Neuronal stem cell (in vitro differentiated cells): ENCODE measurements at regions not wholly inside any gene's neighbourhood (a gene's known extent, or its start where the extent isn't known, plus 50 kb on each side); places are given as distances from the start of the nearest gene placed in this dataset.
A peak's percentile ranks its signal among the peaks of the same experiment; 100 is the strongest.

Source experiments
- DNase-seq: peaks from one replicate; pipeline ENCODE4 v3.0.0-alpha.2; 2013; ENCODE audit warnings: low spot score
- H2AFZ ChIP-seq: one replicate; pipeline ENCODE4 v1.6.1; 2013; ENCODE audit warnings: mild to moderate bottlenecking, low read length, inconsistent platforms
- H2AK5ac ChIP-seq: 2 replicates; pipeline ENCODE4 v1.6.1; 2013; ENCODE audit warnings: low read depth, mild to moderate bottlenecking, inconsistent platforms, low read length, moderate library complexity, mixed read lengths
- H2BK120ac ChIP-seq: 2 replicates; pipeline ENCODE4 v1.6.1; 2013; ENCODE audit warnings: low read depth, mild to moderate bottlenecking, inconsistent platforms, low read length, moderate library complexity, mixed read lengths
- H2BK12ac ChIP-seq: one replicate; pipeline ENCODE4 v1.6.1; 2013; ENCODE audit warnings: low read length, inconsistent platforms
- H2BK15ac ChIP-seq: 2 replicates; pipeline ENCODE4 v1.6.1; 2013; ENCODE audit warnings: mild to moderate bottlenecking, low read length, inconsistent platforms, mixed read lengths
- H2BK5ac ChIP-seq: one replicate; pipeline ENCODE4 v1.6.1; 2013; ENCODE audit warnings: inconsistent platforms, mild to moderate bottlenecking, low read length, moderate library complexity
- H3K14ac ChIP-seq: one replicate; pipeline ENCODE4 v1.6.1; 2013; ENCODE audit warnings: low read length, inconsistent platforms
- H3K18ac ChIP-seq: 2 replicates; pipeline ENCODE4 v1.6.1; 2013; ENCODE audit warnings: low read length, inconsistent platforms
- H3K23ac ChIP-seq: 2 replicates; pipeline ENCODE4 v1.6.1; 2013; ENCODE audit warnings: low read depth, mild to moderate bottlenecking, mixed read lengths, low read length, inconsistent platforms; ENCODE audit not compliant: poor library complexity
- H3K27ac ChIP-seq: replicated peaks from 3 replicates; pipeline ENCODE4 v1.5.1; 2013; ENCODE audit warnings: low read length, inconsistent platforms
- H3K27me3 ChIP-seq, 3 experiments: 2 replicates each; pipeline ENCODE4 v1.6.1; 2013; ENCODE audit warnings: low read length in 3 of 3, mild to moderate bottlenecking in 2 of 3, inconsistent platforms in 1 of 3, low read depth in 1 of 3, mixed read lengths in 1 of 3, moderate library complexity in 1 of 3; ENCODE audit not compliant: control insufficient read depth in 3 of 3, insufficient read depth in 3 of 3
- H3K36me3 ChIP-seq, 2 donors: replicated peaks in 1 of 2; 2 replicates each; pipeline ENCODE4 v1.6.1; 2013; ENCODE audit warnings: low read length in 2 of 2; ENCODE audit not compliant: control insufficient read depth in 2 of 2, insufficient read depth in 2 of 2
- H3K4ac ChIP-seq: 2 replicates; pipeline ENCODE4 v1.6.1; 2013; ENCODE audit warnings: inconsistent platforms, mild to moderate bottlenecking, low read length, moderate library complexity
- H3K4me1 ChIP-seq, 2 donors: 1 replicate in 1 of 2; 2 replicates in 1 of 2; pipeline ENCODE4 v1.6.1; 2013; ENCODE audit warnings: low read length in 2 of 2, low read depth in 1 of 2; ENCODE audit not compliant: control insufficient read depth in 2 of 2, insufficient read depth in 1 of 2
- H3K4me2 ChIP-seq: one replicate; pipeline ENCODE4 v1.6.1; 2013; ENCODE audit warnings: mild to moderate bottlenecking, low read length, inconsistent platforms; ENCODE audit not compliant: insufficient read depth, poor library complexity, severe bottlenecking
- H3K4me3 ChIP-seq, 2 donors: 2 replicates each; pipeline ENCODE4 v1.5.1; 2013; ENCODE audit warnings: low read length in 2 of 2, mild to moderate bottlenecking in 2 of 2, inconsistent platforms in 1 of 2, moderate library complexity in 1 of 2
- H3K79me1 ChIP-seq: one replicate; pipeline ENCODE4 v1.6.1; 2013; ENCODE audit warnings: low read depth, mild to moderate bottlenecking, inconsistent platforms, low read length, moderate library complexity
- H3K9ac ChIP-seq: one replicate; pipeline ENCODE4 v1.6.1; 2013; ENCODE audit warnings: mild to moderate bottlenecking, low read depth, low read length, inconsistent platforms; ENCODE audit not compliant: poor library complexity
- H3K9me3 ChIP-seq, 2 donors: replicated peaks in 1 of 2; 2 replicates each; pipeline versions ENCODE3 to v1.6.1; 2013; ENCODE audit warnings: low read length in 2 of 2, mild to moderate bottlenecking in 2 of 2, inconsistent platforms in 1 of 2, low read depth in 1 of 2, mixed read lengths in 1 of 2, moderate library complexity in 1 of 2; ENCODE audit not compliant: control insufficient read depth in 2 of 2, insufficient read depth in 1 of 2
- H4K8ac ChIP-seq: one replicate; pipeline ENCODE4 v1.6.1; 2013; ENCODE audit warnings: low read depth, mild to moderate bottlenecking, inconsistent platforms, low read length, moderate library complexity
- H4K91ac ChIP-seq: one replicate; pipeline ENCODE4 v1.6.1; 2013; ENCODE audit warnings: low read length, low read depth, mild to moderate bottlenecking, inconsistent platforms; ENCODE audit not compliant: poor library complexity
- WGBS, 2 donors: extraction: QIAGEN DNeasy Blood & Tissue Kit; methylation state at CpG; one replicate each; pipeline ENCODE4 v1.1.7; 2013; ENCODE audit warnings: missing lambda C conversion rate in 2 of 2, mixed read lengths in 1 of 2; ENCODE audit not compliant: insufficient read length in 2 of 2, insufficient replicate concordance in 1 of 2; ENCODE audit errors: extremely low coverage in 2 of 2; 5-methylcytosine and 5-hydroxymethylcytosine counted together

- H4K8ac ChIP-seq, result no peak overlapping the region
- H3K4me1 ChIP-seq, result no peaks in the 10 kb centered on the region
- H2BK5ac ChIP-seq, result no peak overlapping the region
- no peak overlapping the region for H3K4me3 ChIP-seq
- H3K14ac ChIP-seq, result no peak overlapping the region
- H3K18ac ChIP-seq, result no peak overlapping the region
- no peak overlapping the region for H3K27ac ChIP-seq
- no peaks in the 10 kb centered on the region for H3K27me3 ChIP-seq
- H3K4me2 ChIP-seq, result no peak overlapping the region
- H3K9ac ChIP-seq, result no peak overlapping the region
- no peaks in the 10 kb centered on the region for H3K79me1 ChIP-seq
- no peak for DNase-seq
- H3K36me3 ChIP-seq, result no peaks in the 10 kb centered on the region
- WGBS, 2 donors, result no CpG with 5 or more reads among the region's 9 CpGs
- H2AK5ac ChIP-seq, result no peak overlapping the region
- no peak overlapping the region for H3K23ac ChIP-seq
- no peak overlapping the region for H2BK12ac ChIP-seq
- no peak overlapping the region for H3K4ac ChIP-seq
- no peak overlapping the region for H2BK15ac ChIP-seq
- H3K9me3 ChIP-seq, result no peaks in the 10 kb centered on the region
- no peak overlapping the region for H4K91ac ChIP-seq
- no peak overlapping the region for H2AFZ ChIP-seq
- H2BK120ac ChIP-seq, result no peak overlapping the region
Observed at GRCh38 chr7:131034166-131034881, 293.4 kb upstream of the MKLN1 start.

GRCh38 chr7:131035088-131035770 lies 292.4 kb upstream of the MKLN1 start:
- H3K23ac ChIP-seq, result no peak overlapping the region
- H3K4ac ChIP-seq, result no peak overlapping the region
- no peak overlapping the region for H4K8ac ChIP-seq
- no peak overlapping the region for H2AK5ac ChIP-seq
- no peak overlapping the region for H2BK12ac ChIP-seq
- no peaks in the 10 kb centered on the region for H3K4me1 ChIP-seq
- H3K9ac ChIP-seq, result no peak overlapping the region
- WGBS, 2 donors, result no CpG with 5 or more reads among the region's 8 CpGs
- H3K18ac ChIP-seq, result no peak overlapping the region
- H2BK5ac ChIP-seq, result no peak overlapping the region
- H3K36me3 ChIP-seq, result no peaks in the 10 kb centered on the region
- H3K9me3 ChIP-seq, result no peaks in the 10 kb centered on the region
- H2BK120ac ChIP-seq, result no peak overlapping the region
- DNase-seq, result no peak
- H3K14ac ChIP-seq, result no peak overlapping the region
- H4K91ac ChIP-seq, result no peak overlapping the region
- H3K27ac ChIP-seq, result no peak overlapping the region
- H3K27me3 ChIP-seq, result no peaks in the 10 kb centered on the region
- no peaks in the 10 kb centered on the region for H3K79me1 ChIP-seq
- H3K4me2 ChIP-seq, result no peak overlapping the region
- no peak overlapping the region for H2BK15ac ChIP-seq
- no peak overlapping the region for H3K4me3 ChIP-seq
- H2AFZ ChIP-seq, result no peak overlapping the region

DNA sequence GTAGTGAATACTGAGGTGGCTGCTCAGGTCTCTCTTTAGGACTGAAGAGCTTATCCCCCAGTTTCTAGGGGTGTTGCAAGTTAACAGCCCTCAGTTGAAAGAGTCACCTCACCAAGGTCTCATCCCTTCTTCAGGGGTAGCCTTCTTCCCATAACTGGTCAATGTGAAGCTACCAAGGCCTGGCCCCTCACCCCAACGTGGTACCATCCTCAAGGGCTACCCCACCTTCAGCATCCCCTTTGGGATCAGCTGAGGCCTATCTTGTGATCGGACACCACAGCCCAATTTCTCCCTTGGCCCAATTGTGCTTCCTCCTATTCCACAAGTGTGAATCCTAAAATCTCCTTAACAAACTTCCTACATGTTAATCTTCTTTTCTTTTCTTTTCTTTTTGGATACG lies 289.5 kb upstream of the MKLN1 start:
- Histone ChIP-seq H3K4me1 (peaks cover 0 to 4% of the 10 kb centered on the region in 2 donors), H3K27me3 (no peaks in the 10 kb centered on the region), H3K9me3 (no peaks in the 10 kb centered on the region), H3K4me3 (no peak overlapping the region), H4K91ac (peak overlapping the region; percentile 72), H4K8ac (no peak overlapping the region), H2BK5ac (no peak overlapping the region), H3K23ac (no peak overlapping the region), H3K36me3 (no peaks in the 10 kb centered on the region), H3K79me1 (no peaks in the 10 kb centered on the region), H3K4me2 (no peak overlapping the region), H2AK5ac (no peak overlapping the region), H2BK15ac (no peak overlapping the region), H3K4ac (no peak overlapping the region), H3K27ac (no peak overlapping the region), H2BK12ac (no peak overlapping the region), H3K14ac (no peak overlapping the region), H3K9ac (no peak overlapping the region), H3K18ac (peak overlapping the region; percentile 83), H2AFZ (no peak overlapping the region), H2BK120ac (no peak overlapping the region)
- no CpG with 5 or more reads among the region's 3 CpGs for WGBS, 2 donors
- DNase-seq, result no peak

DNA sequence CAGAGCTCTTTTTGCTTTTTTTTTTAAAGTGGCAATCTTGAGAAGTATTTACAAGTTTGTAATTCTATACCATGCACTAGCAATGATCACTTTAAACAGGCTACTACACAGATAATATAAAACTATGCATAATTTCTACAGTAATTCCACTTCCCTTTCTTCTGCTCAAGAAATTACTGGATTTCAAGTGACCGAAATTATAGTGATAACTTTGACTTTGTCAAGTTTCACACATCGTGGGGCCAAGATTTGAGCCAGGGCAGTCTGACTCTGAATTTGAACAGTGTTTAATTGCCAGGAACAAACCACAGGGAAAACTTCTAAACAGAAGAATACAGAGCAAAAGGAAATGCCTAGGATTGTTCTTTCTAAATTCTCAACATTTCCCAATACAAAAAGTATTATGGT lies 288.3 kb upstream of the MKLN1 start:
- no CpG with 5 or more reads among the region's 2 CpGs for WGBS, 2 donors
- Histone ChIP-seq H3K79me1 (no peaks in the 10 kb centered on the region), H3K4me3 (no peak overlapping the region), H4K8ac (no peak overlapping the region), H4K91ac (no peak overlapping the region), H3K4ac (no peak overlapping the region), H3K9me3 (no peaks in the 10 kb centered on the region), H2BK120ac (no peak overlapping the region), H2BK5ac (no peak overlapping the region), H3K4me2 (no peak overlapping the region), H3K23ac (no peak overlapping the region), H2AFZ (no peak overlapping the region), H2AK5ac (no peak overlapping the region), H3K27me3 (no peaks in the 10 kb centered on the region), H3K18ac (no peak overlapping the region), H3K4me1 (peaks cover 0 to 4% of the 10 kb centered on the region in 2 donors), H2BK12ac (no peak overlapping the region), H2BK15ac (no peak overlapping the region), H3K27ac (no peak overlapping the region), H3K36me3 (no peaks in the 10 kb centered on the region), H3K14ac (no peak overlapping the region), H3K9ac (no peak overlapping the region)
- DNase-seq, result no peak
